Right lobe of liver (tissue), 4 donors: ENCODE measurements at regions not wholly inside any gene's neighbourhood (a gene's known extent, or its start where the extent isn't known, plus 50 kb on each side); places are given as distances from the start of the nearest gene placed in this dataset.

ENCODE experiments used
- CTCF ChIP-seq, 4 donors: fragments of 200-600 bp in 3 of 4; fragments of 450-650 bp in 1 of 4; IDR thresholded peaks; one replicate each; pipeline versions ENCODE4 v1.5.1 to v1.8.0; 2016 to 2022; ENCODE audit warnings: antibody characterized with exemption in 4 of 4, mild to moderate bottlenecking in 2 of 4
- POLR2A ChIP-seq: fragments of 450-650 bp; IDR thresholded peaks from one replicate; pipeline ENCODE4 v1.6.1; 2017; ENCODE audit warnings: antibody characterized with exemption, mild to moderate bottlenecking
- donor health status: DM: no; HTN: no; CAD: no.
- donor health status: DM: no; HTN: no; CAD: no.
- donor health status: DM: no; HTN: yes; CAD: no.

- TF ChIP-seq CTCF (IDR thresholded peaks at IDR 0.05) = no peak
- no peak for TF ChIP-seq POLR2A
Measured at GRCh38 chr2:107385921-107386320, 440.8 kb upstream of the RGPD4 start.
